Lower leg skin (tissue), 4 donors: ENCODE measurements at regions not wholly inside any gene's neighbourhood (a gene's known extent, or its start where the extent isn't known, plus 50 kb on each side); places are given as distances from the start of the nearest gene placed in this dataset.

Experiments
- DNase-seq, 2 donors: peaks; one replicate each; pipeline ENCODE4 v3.0.0-alpha.2; 2019; ENCODE audit warnings: low spot score in 2 of 2
- H3K4me3 ChIP-seq: fragments of 200-600 bp; sonication (generic); 2 replicates; pipeline ENCODE4 v1.5.1; 2017; ENCODE audit warnings: mild to moderate bottlenecking, low read depth; ENCODE audit not compliant: poor library complexity, severe bottlenecking
- POLR2A ChIP-seq, 2 donors: fragments of 450-650 bp; IDR thresholded peaks; one replicate each; pipeline ENCODE4 v1.6.1; 2016 to 2017; ENCODE audit warnings: antibody characterized with exemption in 2 of 2, mild to moderate bottlenecking in 1 of 2, moderate library complexity in 1 of 2
- WGBS, 2 donors: methylation state at CpG; one replicate each; pipeline ENCODE4 v1.1.5; 2018; 5-methylcytosine and 5-hydroxymethylcytosine counted together
- intact Hi-C: fragments of 100-400 bp; cut with DNase I; formaldehyde crosslinking; loops from one replicate; pipeline ENCODE4 v1.15.0; 2023; ENCODE audit warnings: low total_unique reads
- TF ChIP-seq, protein P1 (sequence below), 3 donors: fragments of 450-650 bp; IDR thresholded peaks; one replicate each; pipeline ENCODE4 v1.5.1; 2016; ENCODE audit warnings: antibody characterized with exemption in 3 of 3, mild to moderate bottlenecking in 3 of 3, moderate library complexity in 2 of 3

DNA sequence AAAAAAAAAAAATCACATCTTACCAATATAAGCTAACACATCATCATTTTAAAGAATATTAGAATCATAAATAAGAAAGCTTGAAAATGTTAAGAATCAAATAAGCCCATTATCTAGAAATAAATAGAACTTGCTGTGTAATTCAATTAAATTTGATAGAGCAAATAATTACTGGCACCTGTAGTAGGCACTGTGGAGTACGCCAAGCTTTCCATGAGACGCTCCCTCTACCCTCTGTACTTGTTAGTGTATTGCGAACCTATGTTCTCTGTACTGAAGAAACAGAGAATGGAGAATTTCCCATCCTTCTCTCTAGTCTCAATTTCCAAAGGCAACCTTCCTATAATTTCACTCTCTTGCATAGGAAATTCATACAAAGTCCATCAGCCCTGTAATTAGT, 61.7 kb upstream of the HAND2 start:
- DNase-seq, result no peak
- TF ChIP-seq POLR2A (IDR thresholded peaks at IDR 0.05), result no peak
- TF ChIP-seq, protein P1, sequence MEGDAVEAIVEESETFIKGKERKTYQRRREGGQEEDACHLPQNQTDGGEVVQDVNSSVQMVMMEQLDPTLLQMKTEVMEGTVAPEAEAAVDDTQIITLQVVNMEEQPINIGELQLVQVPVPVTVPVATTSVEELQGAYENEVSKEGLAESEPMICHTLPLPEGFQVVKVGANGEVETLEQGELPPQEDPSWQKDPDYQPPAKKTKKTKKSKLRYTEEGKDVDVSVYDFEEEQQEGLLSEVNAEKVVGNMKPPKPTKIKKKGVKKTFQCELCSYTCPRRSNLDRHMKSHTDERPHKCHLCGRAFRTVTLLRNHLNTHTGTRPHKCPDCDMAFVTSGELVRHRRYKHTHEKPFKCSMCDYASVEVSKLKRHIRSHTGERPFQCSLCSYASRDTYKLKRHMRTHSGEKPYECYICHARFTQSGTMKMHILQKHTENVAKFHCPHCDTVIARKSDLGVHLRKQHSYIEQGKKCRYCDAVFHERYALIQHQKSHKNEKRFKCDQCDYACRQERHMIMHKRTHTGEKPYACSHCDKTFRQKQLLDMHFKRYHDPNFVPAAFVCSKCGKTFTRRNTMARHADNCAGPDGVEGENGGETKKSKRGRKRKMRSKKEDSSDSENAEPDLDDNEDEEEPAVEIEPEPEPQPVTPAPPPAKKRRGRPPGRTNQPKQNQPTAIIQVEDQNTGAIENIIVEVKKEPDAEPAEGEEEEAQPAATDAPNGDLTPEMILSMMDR (IDR thresholded peaks at IDR 0.05), result no peak
- H3K4me3 ChIP-seq, result no peak overlapping the region

DNA sequence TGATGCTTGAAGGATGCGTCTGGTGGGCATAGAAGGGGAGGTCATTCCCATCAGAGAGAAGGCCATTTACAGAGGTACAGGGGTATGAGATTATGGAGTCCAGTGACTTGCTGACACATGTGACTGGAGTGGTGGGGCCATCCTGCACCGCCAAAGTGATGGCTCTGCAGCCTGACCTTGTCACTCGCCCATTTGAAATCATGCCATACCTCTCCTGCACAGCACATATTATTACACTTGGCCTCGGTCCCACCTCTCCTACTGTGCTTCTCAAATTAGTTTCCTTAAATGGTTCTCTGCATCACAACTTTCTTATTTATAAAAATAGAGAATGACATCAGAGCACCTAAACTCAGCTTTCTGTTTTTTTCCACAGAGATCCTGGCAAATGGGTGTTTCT, 60.7 kb upstream of the HAND2 start:
- 84 to 86% methylated on average over 4 of the region's 4 CpGs for WGBS, 2 donors

More for the DNA sequence above, 61.7 kb upstream of the HAND2 start:
- intact Hi-C loops, result no loop called here
- 90 to 92% methylated on average over 3 of the region's 3 CpGs for WGBS, 2 donors

DNA sequence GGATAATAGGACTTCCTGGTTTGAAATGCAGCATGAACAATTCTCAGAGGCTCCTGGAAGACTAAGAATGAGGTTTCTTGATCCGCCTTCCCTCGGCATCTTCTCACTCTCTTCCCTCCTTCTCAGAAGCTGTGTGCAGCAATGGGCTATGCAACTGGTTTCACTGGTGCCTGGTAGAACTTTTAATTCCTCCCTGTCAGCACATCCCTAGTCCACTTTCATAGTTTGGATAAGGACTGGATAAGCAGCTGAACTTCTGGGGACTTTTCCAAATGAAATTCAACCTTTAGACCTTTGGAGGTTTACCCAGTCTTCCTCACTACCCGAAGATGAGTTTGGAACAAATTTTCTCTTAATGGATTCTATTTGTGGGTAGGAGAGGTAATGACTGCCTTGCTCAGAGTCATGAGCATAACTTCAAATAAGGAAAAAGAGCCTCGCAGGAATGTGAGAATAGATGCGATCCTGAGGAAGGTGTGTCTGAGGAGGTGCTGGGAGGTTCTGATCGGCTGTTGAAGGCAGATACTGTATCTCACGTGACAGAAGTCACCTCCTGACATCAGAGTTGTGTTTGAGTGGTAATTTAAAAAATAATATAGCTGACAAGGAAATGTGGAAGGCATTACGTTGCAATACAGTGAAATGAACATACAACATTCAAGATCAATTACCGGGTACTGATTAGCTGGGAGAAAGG, 56.0 kb upstream of the HAND2 start:
- 74 to 75% methylated on average over 9 of the region's 9 CpGs for WGBS, 2 donors
- intact Hi-C loops, result no loop called here
- no peak for DNase-seq
- no peak overlapping the region for H3K4me3 ChIP-seq
- TF ChIP-seq, protein P1 (IDR thresholded peaks at IDR 0.05), result no peak
- TF ChIP-seq POLR2A (IDR thresholded peaks at IDR 0.05), result no peak

More for the DNA sequence above, 60.7 kb upstream of the HAND2 start:
- no peak overlapping the region for H3K4me3 ChIP-seq
- intact Hi-C loops, result no loop called here
- DNase-seq, result no peak
- no peak for TF ChIP-seq POLR2A (IDR thresholded peaks at IDR 0.05)
- TF ChIP-seq, protein P1 (IDR thresholded peaks at IDR 0.05), result no peak

DNA sequence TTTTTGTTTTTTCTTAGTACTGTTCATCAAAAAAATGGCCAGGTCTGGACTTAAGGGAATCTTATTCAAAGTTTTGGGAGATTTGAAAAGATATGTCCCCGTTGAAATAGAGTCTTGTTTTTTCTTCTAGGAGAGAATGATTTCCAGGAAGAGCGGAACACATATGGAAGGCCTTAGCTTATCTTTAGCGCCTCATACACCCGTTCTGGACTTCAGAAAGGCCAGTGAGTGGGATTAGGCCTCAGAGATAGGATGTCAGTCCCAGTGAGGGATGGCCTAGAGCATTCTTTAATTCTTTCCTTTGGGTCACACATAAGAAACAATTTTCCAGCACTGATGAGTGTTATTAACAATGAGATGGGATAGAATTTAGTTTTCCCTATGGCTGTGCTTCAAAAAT, 54.5 kb upstream of the HAND2 start:
- 85 to 91% methylated on average over 4 of the region's 4 CpGs for WGBS, 2 donors
- DNase-seq, result no peak
- no peak overlapping the region for H3K4me3 ChIP-seq
- TF ChIP-seq, protein P1 (IDR thresholded peaks at IDR 0.05), result no peak
- TF ChIP-seq POLR2A (IDR thresholded peaks at IDR 0.05), result no peak
- intact Hi-C loops, result no loop called here
